ENCODE measurements at regions not wholly inside any gene's neighbourhood (a gene's known extent, or its start where the extent isn't known, plus 50 kb on each side); places are given as distances from the start of the nearest gene placed in this dataset.

- TF ChIP-seq CTCF (conservative IDR thresholded peaks at IDR 0.05; ENCODE audit: low read length), result no peak
- no peak for TF ChIP-seq EZH2phosphoT487 (IDR thresholded peaks at IDR 0.05; ENCODE audit: borderline replicate concordance)
Observed at GRCh38 chr1:29961293-29962059, 725.2 kb downstream of the PTPRU start.
